ENCODE measurements at regions not wholly inside any gene's neighbourhood (a gene's known extent, or its start where the extent isn't known, plus 50 kb on each side); places are given as distances from the start of the nearest gene placed in this dataset.

DNA sequence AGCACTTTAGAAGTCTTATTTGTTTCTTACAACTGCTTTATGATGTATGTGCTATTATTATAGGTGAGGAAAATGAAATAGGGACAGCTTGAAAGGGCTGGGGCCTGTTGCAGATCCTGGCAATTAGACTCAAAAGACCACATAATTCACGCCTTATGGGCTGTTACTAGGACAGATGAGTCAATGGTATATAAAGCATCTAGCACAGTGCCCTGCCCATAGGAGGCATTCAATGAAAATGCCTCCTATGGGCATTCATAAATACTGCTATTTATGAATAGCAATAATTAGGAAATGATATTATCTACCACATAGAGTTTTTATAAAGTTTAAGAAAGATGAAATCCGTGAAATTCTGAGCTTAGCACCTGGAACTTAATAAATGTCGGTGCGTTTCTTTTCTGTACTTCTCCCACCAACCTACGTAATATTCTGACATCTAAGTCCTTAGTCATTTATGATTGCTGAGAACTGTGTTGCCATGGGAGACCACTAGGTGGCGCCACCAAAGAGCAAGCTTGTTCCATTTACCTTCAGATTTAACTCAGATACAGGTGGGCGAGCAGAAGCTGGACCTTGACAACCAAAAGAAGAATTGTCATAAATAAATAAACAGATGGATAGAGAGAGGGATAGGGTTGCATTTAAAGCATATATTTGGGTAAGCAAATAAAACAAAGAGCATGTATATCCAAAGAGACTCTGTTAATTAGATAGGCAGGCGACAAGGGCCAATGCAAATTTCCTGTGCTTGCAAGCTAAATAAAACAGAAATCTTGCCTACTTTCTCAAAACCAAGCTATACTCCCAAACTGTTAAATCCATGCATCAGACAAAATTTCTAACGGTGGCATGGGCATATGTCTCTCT, 699.9 kb downstream of the INHBA start:
- Histone ChIP-seq H2AFZ (ENCODE audit: low read depth, low read length) (no peak overlapping the region), H3K4me3 (ENCODE audit: low read length) (no peak overlapping the region), H3K79me2 (replicated peaks; ENCODE audit: insufficient read depth, low read length) (no peaks in the 10 kb centered on the region), H3K4me2 (ENCODE audit: low read length) (no peak overlapping the region), H3K27me3 (ENCODE audit: insufficient read depth, low read depth, low read length) (no peaks in the 10 kb centered on the region), H3K9me3 (ENCODE audit: low read length) (no peaks in the 10 kb centered on the region), H3F3A (ENCODE audit: insufficient read depth, low read length, poor library complexity, severe bottlenecking) (no peaks in the 10 kb centered on the region), H3K27ac (ENCODE audit: low read length) (no peak overlapping the region), H3K36me3 (ENCODE audit: insufficient read depth, low read length) (no peaks in the 10 kb centered on the region), H4K20me1 (ENCODE audit: insufficient read depth) (no peaks in the 10 kb centered on the region), H3K9ac (ENCODE audit: low read length) (no peak overlapping the region), H3K9me2 (ENCODE audit: insufficient read depth, low read length) (no peaks in the 10 kb centered on the region)
- TF ChIP-seq, protein P1, sequence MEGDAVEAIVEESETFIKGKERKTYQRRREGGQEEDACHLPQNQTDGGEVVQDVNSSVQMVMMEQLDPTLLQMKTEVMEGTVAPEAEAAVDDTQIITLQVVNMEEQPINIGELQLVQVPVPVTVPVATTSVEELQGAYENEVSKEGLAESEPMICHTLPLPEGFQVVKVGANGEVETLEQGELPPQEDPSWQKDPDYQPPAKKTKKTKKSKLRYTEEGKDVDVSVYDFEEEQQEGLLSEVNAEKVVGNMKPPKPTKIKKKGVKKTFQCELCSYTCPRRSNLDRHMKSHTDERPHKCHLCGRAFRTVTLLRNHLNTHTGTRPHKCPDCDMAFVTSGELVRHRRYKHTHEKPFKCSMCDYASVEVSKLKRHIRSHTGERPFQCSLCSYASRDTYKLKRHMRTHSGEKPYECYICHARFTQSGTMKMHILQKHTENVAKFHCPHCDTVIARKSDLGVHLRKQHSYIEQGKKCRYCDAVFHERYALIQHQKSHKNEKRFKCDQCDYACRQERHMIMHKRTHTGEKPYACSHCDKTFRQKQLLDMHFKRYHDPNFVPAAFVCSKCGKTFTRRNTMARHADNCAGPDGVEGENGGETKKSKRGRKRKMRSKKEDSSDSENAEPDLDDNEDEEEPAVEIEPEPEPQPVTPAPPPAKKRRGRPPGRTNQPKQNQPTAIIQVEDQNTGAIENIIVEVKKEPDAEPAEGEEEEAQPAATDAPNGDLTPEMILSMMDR (IDR thresholded peaks at IDR 0.05; ENCODE audit: poor library complexity, severe bottlenecking), result peak; percentile 58
- TF ChIP-seq EP300 (conservative IDR thresholded peaks at IDR 0.05; ENCODE audit: poor library complexity, severe bottlenecking) (no peak), MXI1 (conservative IDR thresholded peaks at IDR 0.05; ENCODE audit: poor library complexity, severe bottlenecking) (no peak), RAD21 (conservative IDR thresholded peaks at IDR 0.05) (peak; percentile 36), TAF1 (IDR thresholded peaks at IDR 0.05; ENCODE audit: low read depth) (no peak), SMC3 (conservative IDR thresholded peaks at IDR 0.05; ENCODE audit: poor library complexity) (peak; percentile 37), EZH2 (IDR thresholded peaks at IDR 0.05; ENCODE audit: borderline replicate concordance, insufficient read depth, low read length, poor library complexity, severe bottlenecking) (no peak), POLR2AphosphoS5 (IDR thresholded peaks at IDR 0.05) (no peak)
- TF ChIP-seq, protein P2, sequence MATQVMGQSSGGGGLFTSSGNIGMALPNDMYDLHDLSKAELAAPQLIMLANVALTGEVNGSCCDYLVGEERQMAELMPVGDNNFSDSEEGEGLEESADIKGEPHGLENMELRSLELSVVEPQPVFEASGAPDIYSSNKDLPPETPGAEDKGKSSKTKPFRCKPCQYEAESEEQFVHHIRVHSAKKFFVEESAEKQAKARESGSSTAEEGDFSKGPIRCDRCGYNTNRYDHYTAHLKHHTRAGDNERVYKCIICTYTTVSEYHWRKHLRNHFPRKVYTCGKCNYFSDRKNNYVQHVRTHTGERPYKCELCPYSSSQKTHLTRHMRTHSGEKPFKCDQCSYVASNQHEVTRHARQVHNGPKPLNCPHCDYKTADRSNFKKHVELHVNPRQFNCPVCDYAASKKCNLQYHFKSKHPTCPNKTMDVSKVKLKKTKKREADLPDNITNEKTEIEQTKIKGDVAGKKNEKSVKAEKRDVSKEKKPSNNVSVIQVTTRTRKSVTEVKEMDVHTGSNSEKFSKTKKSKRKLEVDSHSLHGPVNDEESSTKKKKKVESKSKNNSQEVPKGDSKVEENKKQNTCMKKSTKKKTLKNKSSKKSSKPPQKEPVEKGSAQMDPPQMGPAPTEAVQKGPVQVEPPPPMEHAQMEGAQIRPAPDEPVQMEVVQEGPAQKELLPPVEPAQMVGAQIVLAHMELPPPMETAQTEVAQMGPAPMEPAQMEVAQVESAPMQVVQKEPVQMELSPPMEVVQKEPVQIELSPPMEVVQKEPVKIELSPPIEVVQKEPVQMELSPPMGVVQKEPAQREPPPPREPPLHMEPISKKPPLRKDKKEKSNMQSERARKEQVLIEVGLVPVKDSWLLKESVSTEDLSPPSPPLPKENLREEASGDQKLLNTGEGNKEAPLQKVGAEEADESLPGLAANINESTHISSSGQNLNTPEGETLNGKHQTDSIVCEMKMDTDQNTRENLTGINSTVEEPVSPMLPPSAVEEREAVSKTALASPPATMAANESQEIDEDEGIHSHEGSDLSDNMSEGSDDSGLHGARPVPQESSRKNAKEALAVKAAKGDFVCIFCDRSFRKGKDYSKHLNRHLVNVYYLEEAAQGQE (IDR thresholded peaks at IDR 0.05; ENCODE audit: borderline replicate concordance), result no peak

DNA sequence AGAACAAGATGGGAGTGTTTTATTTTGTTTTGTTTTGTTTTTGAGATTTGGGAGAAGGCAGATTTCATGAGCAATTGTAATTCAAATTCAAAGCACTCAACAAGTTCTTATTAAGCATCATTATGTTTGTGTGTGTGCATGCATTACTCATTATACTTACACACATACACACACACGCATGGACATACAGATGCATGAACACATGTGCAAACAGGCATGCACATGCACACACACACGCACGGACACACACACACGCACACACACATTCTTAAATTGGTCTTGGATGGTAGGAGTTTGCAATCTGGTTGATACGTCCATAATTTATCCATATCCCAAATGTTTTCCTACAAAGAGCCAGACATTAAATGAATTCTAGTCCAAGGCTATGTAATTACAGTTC, 702.8 kb downstream of the INHBA start:
- no peak for TF ChIP-seq RAD21 (conservative IDR thresholded peaks at IDR 0.05)
- TF ChIP-seq POLR2AphosphoS5 (IDR thresholded peaks at IDR 0.05), result no peak
- no peak for TF ChIP-seq EP300 (conservative IDR thresholded peaks at IDR 0.05; ENCODE audit: poor library complexity, severe bottlenecking)
- TF ChIP-seq, protein P1 (IDR thresholded peaks at IDR 0.05; ENCODE audit: poor library complexity, severe bottlenecking), result no peak
- no peak for TF ChIP-seq MXI1 (conservative IDR thresholded peaks at IDR 0.05; ENCODE audit: poor library complexity, severe bottlenecking)
- no peak for TF ChIP-seq EZH2 (IDR thresholded peaks at IDR 0.05; ENCODE audit: borderline replicate concordance, insufficient read depth, low read length, poor library complexity, severe bottlenecking)
- no peak for TF ChIP-seq TAF1 (IDR thresholded peaks at IDR 0.05; ENCODE audit: low read depth)
- TF ChIP-seq, protein P2 (IDR thresholded peaks at IDR 0.05; ENCODE audit: borderline replicate concordance), result no peak
- TF ChIP-seq SMC3 (conservative IDR thresholded peaks at IDR 0.05; ENCODE audit: poor library complexity), result no peak
- no peak overlapping the region for H2AFZ ChIP-seq (ENCODE audit: low read depth, low read length)
- H3K9ac ChIP-seq (ENCODE audit: low read length), result no peak overlapping the region
- no peak overlapping the region for H3K4me2 ChIP-seq (ENCODE audit: low read length)
- no peaks in the 10 kb centered on the region for H3K9me3 ChIP-seq (ENCODE audit: low read length)
- H3K27me3 ChIP-seq (ENCODE audit: insufficient read depth, low read depth, low read length), result no peaks in the 10 kb centered on the region
- no peaks in the 10 kb centered on the region for H4K20me1 ChIP-seq (ENCODE audit: insufficient read depth)
- no peaks in the 10 kb centered on the region for H3K36me3 ChIP-seq (ENCODE audit: insufficient read depth, low read length)
- no peaks in the 10 kb centered on the region for H3K79me2 ChIP-seq (replicated peaks; ENCODE audit: insufficient read depth, low read length)
- H3F3A ChIP-seq (ENCODE audit: insufficient read depth, low read length, poor library complexity, severe bottlenecking), result no peaks in the 10 kb centered on the region
- H3K9me2 ChIP-seq (ENCODE audit: insufficient read depth, low read length), result no peaks in the 10 kb centered on the region
- H3K4me3 ChIP-seq (ENCODE audit: low read length), result no peak overlapping the region
- no peak overlapping the region for H3K27ac ChIP-seq (ENCODE audit: low read length)

Data from neural cell (in vitro differentiated cells).